NCI-H2171 (cell line): ENCODE measurements at regions not wholly inside any gene's neighbourhood (a gene's known extent, or its start where the extent isn't known, plus 50 kb on each side); places are given as distances from the start of the nearest gene placed in this dataset.

Experiments
- DNase-seq: peaks from one replicate; lab custom pipeline; 2025; lab: John Stamatoyannopoulos, UW

- no peak for DNase-seq
Observed at GRCh38 chr7:153446490-153446889, 605.7 kb upstream of the DPP6 start.

GRCh38 chr7:153447011-153447410, 605.2 kb upstream of the DPP6 start:
- no peak for DNase-seq

GRCh38 chr7:153452661-153453060, 599.5 kb upstream of the DPP6 start:
- DNase-seq, result no peak

- no peak for DNase-seq
Observed at GRCh38 chr7:153454306-153454705, 597.9 kb upstream of the DPP6 start.

- DNase-seq, result no peak
Observed at GRCh38 chr7:153457746-153458145, 594.5 kb upstream of the DPP6 start.

GRCh38 chr7:153470004-153470671, 582.1 kb upstream of the DPP6 start:
- no peak for DNase-seq

- DNase-seq, result no peak
Observed at GRCh38 chr7:153472516-153472915, 579.7 kb upstream of the DPP6 start.

GRCh38 chr7:153473185-153473584, 579.0 kb upstream of the DPP6 start:
- no peak for DNase-seq

GRCh38 chr7:153475239-153475638, 577.0 kb upstream of the DPP6 start:
- no peak for DNase-seq

GRCh38 chr7:153476166-153476565, 576.0 kb upstream of the DPP6 start:
- no peak for DNase-seq

GRCh38 chr7:153496257-153496656, 555.9 kb upstream of the DPP6 start:
- DNase-seq, result no peak

GRCh38 chr7:153503093-153503492, 549.1 kb upstream of the DPP6 start:
- DNase-seq, result no peak

GRCh38 chr7:153504288-153505075, 547.7 kb upstream of the DPP6 start:
- DNase-seq, result no peak

GRCh38 chr7:153507885-153508284, 544.3 kb upstream of the DPP6 start:
- DNase-seq, result no peak

GRCh38 chr7:153509768-153510167, 542.4 kb upstream of the DPP6 start:
- DNase-seq, result no peak

- DNase-seq, result no peak
Observed at GRCh38 chr7:153510674-153511073, 541.5 kb upstream of the DPP6 start.

GRCh38 chr7:153514032-153514431, 538.2 kb upstream of the DPP6 start:
- DNase-seq, result no peak

- no peak for DNase-seq
Observed at GRCh38 chr7:153515359-153515758, 536.8 kb upstream of the DPP6 start.

GRCh38 chr7:153518201-153518984, 533.8 kb upstream of the DPP6 start:
- no peak for DNase-seq

- DNase-seq, result no peak
Observed at GRCh38 chr7:153521370-153521769, 530.8 kb upstream of the DPP6 start.

- DNase-seq, result no peak
Observed at GRCh38 chr7:153522261-153522660, 529.9 kb upstream of the DPP6 start.

GRCh38 chr7:153523320-153524015, 528.7 kb upstream of the DPP6 start:
- DNase-seq, result no peak
